ENCODE measurements at regions not wholly inside any gene's neighbourhood (a gene's known extent, or its start where the extent isn't known, plus 50 kb on each side); places are given as distances from the start of the nearest gene placed in this dataset.
"Not testable (repeated sequence)": the region's sequence is repeated elsewhere in the genome, so short reads cannot be mapped to it uniquely, and the experiment has no call there.

GRCh38 chr4:33126002-33126401 lies 2405.8 kb downstream of the PCDH7 start:
- intact Hi-C loops (cut with DNase I; ENCODE audit: low total_unique reads) (no loop called here), in situ Hi-C loops (cut with MboI; ENCODE audit: low sequenced_read_pairs in 4 of 4) (no loop called here)
- no peak overlapping the region for H3K4me3 ChIP-seq
- ATAC-seq, result no peak
- no peak for DNase-seq
- no peak overlapping the region for H3K27ac ChIP-seq
- no peaks in the 10 kb centered on the region for H3K4me1 ChIP-seq
- H3K9me3 ChIP-seq, result no peaks in the 10 kb centered on the region
- TF ChIP-seq CTCF (IDR thresholded peaks at IDR 0.05 in 4 of 5, conservative IDR thresholded peaks at IDR 0.05 in 1 of 5) (no peak), POLR2A (IDR thresholded peaks at IDR 0.05) (no peak)
- no peaks in the 10 kb centered on the region for H3K36me3 ChIP-seq
- no peaks in the 10 kb centered on the region for H3K27me3 ChIP-seq

- H3K36me3 ChIP-seq; H3K4me3 ChIP-seq; H3K4me1 ChIP-seq; H3K9me3 ChIP-seq; H3K27me3 ChIP-seq; H3K27ac ChIP-seq; in situ Hi-C loops (cut with MboI; ENCODE audit: low sequenced_read_pairs in 4 of 4); ATAC-seq; intact Hi-C loops (cut with DNase I; ENCODE audit: low total_unique reads); DNase-seq: not testable (repeated sequence)
Measured at GRCh38 chr4:33130662-33131061, 2410.5 kb downstream of the PCDH7 start.

- Histone ChIP-seq H3K36me3 (no peaks in the 10 kb centered on the region), H3K27me3 (no peaks in the 10 kb centered on the region), H3K27ac (no peak overlapping the region), H3K4me3 (no peak overlapping the region), H3K9me3 (no peaks in the 10 kb centered on the region), H3K4me1 (no peaks in the 10 kb centered on the region)
- DNase-seq (no peak), ATAC-seq (no peak)
- intact Hi-C loops (cut with DNase I; ENCODE audit: low total_unique reads) (no loop called here), in situ Hi-C loops (cut with MboI; ENCODE audit: low sequenced_read_pairs in 4 of 4) (no loop called here)
- TF ChIP-seq POLR2A (IDR thresholded peaks at IDR 0.05) (no peak), CTCF (IDR thresholded peaks at IDR 0.05 in 4 of 5, conservative IDR thresholded peaks at IDR 0.05 in 1 of 5) (no peak)
Measured at GRCh38 chr4:33133723-33134122, 2413.6 kb downstream of the PCDH7 start.

GRCh38 chr4:33134366-33134765 lies 2414.2 kb downstream of the PCDH7 start:
- Histone ChIP-seq H3K27ac (no peak overlapping the region), H3K9me3 (no peaks in the 10 kb centered on the region), H3K4me3 (no peak overlapping the region), H3K36me3 (no peaks in the 10 kb centered on the region), H3K27me3 (no peaks in the 10 kb centered on the region), H3K4me1 (no peaks in the 10 kb centered on the region)
- TF ChIP-seq CTCF (IDR thresholded peaks at IDR 0.05 in 4 of 5, conservative IDR thresholded peaks at IDR 0.05 in 1 of 5), result no peak
- TF ChIP-seq POLR2A (IDR thresholded peaks at IDR 0.05), result no peak
- ATAC-seq (no peak), DNase-seq (no peak)
- in situ Hi-C loops (cut with MboI; ENCODE audit: low sequenced_read_pairs in 4 of 4) (no loop called here), intact Hi-C loops (cut with DNase I; ENCODE audit: low total_unique reads) (no loop called here)

DNA sequence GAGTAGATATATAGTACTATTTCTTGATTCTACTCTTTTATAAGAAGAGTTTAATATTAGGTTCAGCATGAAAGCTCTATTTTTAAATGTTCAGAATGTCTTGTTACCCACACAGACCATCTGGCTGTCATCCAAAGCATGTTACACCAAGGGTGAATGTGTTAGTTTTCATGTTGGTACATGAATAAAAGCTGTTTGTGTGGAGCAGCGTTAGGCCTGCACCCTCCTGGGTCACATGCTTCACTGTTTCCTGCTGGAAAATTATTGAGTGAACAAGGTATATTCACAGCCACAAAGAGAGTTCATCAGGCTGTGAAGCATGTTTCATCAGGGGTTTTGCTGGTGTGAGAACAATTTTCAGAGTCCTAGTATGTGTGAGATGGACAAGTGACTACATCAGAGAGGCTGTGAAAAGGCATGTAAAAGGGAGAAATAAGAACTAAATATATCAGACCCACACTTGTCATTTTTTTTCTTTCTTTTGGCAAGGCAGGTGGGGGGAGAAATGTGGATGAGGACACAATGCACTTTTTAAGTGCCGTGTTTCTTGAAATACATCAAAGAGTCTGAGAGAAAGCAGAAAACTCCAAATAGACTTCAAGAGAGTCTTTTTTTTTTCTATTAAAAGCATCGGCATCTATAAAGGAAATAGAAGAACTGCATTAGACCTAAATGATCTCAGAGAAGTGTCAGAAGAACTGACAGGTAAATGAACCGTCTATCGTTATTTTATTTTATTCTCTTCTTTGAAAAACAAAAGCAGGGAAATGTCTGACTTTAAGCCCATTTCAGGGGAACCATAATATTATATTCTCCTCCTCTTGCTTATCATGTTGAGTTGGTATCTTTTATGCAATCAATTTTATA lies 2429.7 kb downstream of the PCDH7 start:
- Histone ChIP-seq H3K4me3 (no peak overlapping the region), H3K4me1 (no peaks in the 10 kb centered on the region), H3K9me3 (no peaks in the 10 kb centered on the region), H3K27me3 (no peaks in the 10 kb centered on the region), H3K27ac (no peak overlapping the region), H3K36me3 (no peaks in the 10 kb centered on the region)
- in situ Hi-C loops (cut with MboI; ENCODE audit: low sequenced_read_pairs in 4 of 4), result no loop called here
- intact Hi-C loops (cut with DNase I; ENCODE audit: low total_unique reads), result no loop called here
- no peak for TF ChIP-seq POLR2A (IDR thresholded peaks at IDR 0.05)
- no peak for TF ChIP-seq CTCF (IDR thresholded peaks at IDR 0.05 in 4 of 5, conservative IDR thresholded peaks at IDR 0.05 in 1 of 5)
- ATAC-seq, result no peak
- no peak for DNase-seq
